GM10248 (cell line): ENCODE measurements at regions not wholly inside any gene's neighbourhood (a gene's known extent, or its start where the extent isn't known, plus 50 kb on each side); places are given as distances from the start of the nearest gene placed in this dataset.

Experiments
- CTCF ChIA-PET: fragments of 300-600 bp; sonication (Branson Sonifier 250); formaldehyde crosslinking; extraction: SDS; loops from one replicate; lab custom pipeline; 2021; ENCODE audit warnings: antibody characterized with exemption; lab: Yijun Ruan, JAX
- POLR2A ChIA-PET: fragments of 350-650 bp; sonication (Branson Sonifier 250); formaldehyde crosslinking; extraction: SDS; loops from one replicate; lab custom pipeline; 2020; ENCODE audit warnings: antibody characterized with exemption; lab: Yijun Ruan, JAX
- DNase-seq: peaks from one replicate; pipeline ENCODE4 v3.0.0; 2012; ENCODE audit errors: extremely low spot score
- CTCF ChIP-seq: IDR thresholded peaks from 2 replicates; pipeline ENCODE4 v1.5.1; 2012; ENCODE audit warnings: mild to moderate bottlenecking, low read depth; ENCODE audit errors: extremely low read depth, missing control alignments, control extremely low read depth

- CTCF ChIA-PET = no interaction called here
Observed at GRCh38 chr11:110787680-110788079, 75.4 kb upstream of the ARHGAP20 start.

GRCh38 chr11:110786226-110786902 lies 74.1 kb upstream of the ARHGAP20 start:
- ChIA-PET POLR2A (no interaction called here), CTCF (interaction anchor here (3.3 kb wide), 1 partner anchor 10 kb away, joined by 11 read pairs; no protein-coding TSS in a partner anchor)
- DNase-seq = no peak
- no peak for TF ChIP-seq CTCF

More at GRCh38 chr11:110787680-110788079, 75.4 kb upstream of the ARHGAP20 start:
- POLR2A ChIA-PET = no interaction called here
- TF ChIP-seq CTCF = no peak
- DNase-seq = no peak

- POLR2A ChIA-PET = no interaction called here
- DNase-seq = no peak
- TF ChIP-seq CTCF = no peak
- CTCF ChIA-PET = interaction anchor here (2.5 to 3.3 kb wide), 2 partner anchors 11 kb away, joined by 9 to 11 read pairs; no protein-coding TSS in a partner anchor
Observed at GRCh38 chr11:110785398-110785797, 73.2 kb upstream of the ARHGAP20 start.

- POLR2A ChIA-PET = no interaction called here
- TF ChIP-seq CTCF = no peak
- CTCF ChIA-PET = interaction anchor here (1.1 to 2.5 kb wide), 2 partner anchors 8 to 11 kb away, joined by 3 to 9 read pairs; no protein-coding TSS in a partner anchor
- DNase-seq = no peak
Observed at GRCh38 chr11:110782616-110783015, 70.4 kb upstream of the ARHGAP20 start.

GRCh38 chr11:110779108-110779507 lies 66.9 kb upstream of the ARHGAP20 start:
- CTCF ChIA-PET = interaction anchor here (1.0 to 1.6 kb wide), 5 partner anchors 10 to 18 kb away, joined by 3 to 5 read pairs (median 3); no protein-coding TSS in a partner anchor
- POLR2A ChIA-PET = no interaction called here
- no peak for DNase-seq
- TF ChIP-seq CTCF = no peak

- DNase-seq = no peak
Observed at GRCh38 chr11:110778343-110778742, 66.1 kb upstream of the ARHGAP20 start.

More at GRCh38 chr11:110778343-110778742, 66.1 kb upstream of the ARHGAP20 start:
- no peak for TF ChIP-seq CTCF
- POLR2A ChIA-PET = no interaction called here
- CTCF ChIA-PET = no interaction called here
